ENCODE measurements at regions not wholly inside any gene's neighbourhood (a gene's known extent, or its start where the extent isn't known, plus 50 kb on each side); places are given as distances from the start of the nearest gene placed in this dataset.

- no peak for TF ChIP-seq CTCF (conservative IDR thresholded peaks at IDR 0.05)
- Mint-ChIP-seq H3K4me1 (no peaks in the 10 kb centered on the region), H3K4me3 (no peak overlapping the region), H3K36me3 (ENCODE audit: low read depth) (peaks cover 2% of the 10 kb centered on the region), H3K27me3 (ENCODE audit: low read depth) (no peaks in the 10 kb centered on the region), H3K27ac (ENCODE audit: unreplicated experiment) (no peak overlapping the region), H3K9me3 (peaks cover 6% of the 10 kb centered on the region)
- DNase-seq (ENCODE audit: low read depth, low spot score): no peak
These were observed 953.8 kb upstream of the ADGRL2 start for GRCh38 chr1:80846966-80847365.

- TF ChIP-seq CTCF (conservative IDR thresholded peaks at IDR 0.05): no peak
- no peak overlapping the region for H3K27ac Mint-ChIP-seq (ENCODE audit: unreplicated experiment)
- no peak for DNase-seq (ENCODE audit: low read depth, low spot score)
- no peaks in the 10 kb centered on the region for H3K4me1 Mint-ChIP-seq
- no peak overlapping the region for H3K4me3 Mint-ChIP-seq
- H3K27me3 Mint-ChIP-seq (ENCODE audit: low read depth): no peaks in the 10 kb centered on the region
- H3K36me3 Mint-ChIP-seq (ENCODE audit: low read depth): peaks cover 5% of the 10 kb centered on the region
- H3K9me3 Mint-ChIP-seq: peaks cover 12% of the 10 kb centered on the region
These were observed 957.9 kb upstream of the ADGRL2 start for GRCh38 chr1:80842796-80843195.

- no peak for DNase-seq (ENCODE audit: low read depth, low spot score)
- TF ChIP-seq CTCF (conservative IDR thresholded peaks at IDR 0.05): no peak
- Mint-ChIP-seq H3K27ac (ENCODE audit: unreplicated experiment) (no peak overlapping the region), H3K4me3 (no peak overlapping the region), H3K4me1 (no peaks in the 10 kb centered on the region), H3K9me3 (peaks cover 12% of the 10 kb centered on the region), H3K27me3 (ENCODE audit: low read depth) (no peaks in the 10 kb centered on the region), H3K36me3 (ENCODE audit: low read depth) (peaks cover 5% of the 10 kb centered on the region)
These were observed 959.5 kb upstream of the ADGRL2 start for GRCh38 chr1:80841261-80841660.

- Mint-ChIP-seq H3K27me3 (ENCODE audit: low read depth) (no peaks in the 10 kb centered on the region), H3K4me1 (no peaks in the 10 kb centered on the region), H3K27ac (ENCODE audit: unreplicated experiment) (no peak overlapping the region), H3K4me3 (no peak overlapping the region), H3K9me3 (peaks cover 6% of the 10 kb centered on the region), H3K36me3 (ENCODE audit: low read depth) (peaks cover 3% of the 10 kb centered on the region)
- DNase-seq (ENCODE audit: low read depth, low spot score): no peak
- TF ChIP-seq CTCF (conservative IDR thresholded peaks at IDR 0.05): no peak
These were observed 963.7 kb upstream of the ADGRL2 start for GRCh38 chr1:80837066-80837465.

- no peaks in the 10 kb centered on the region for H3K27me3 Mint-ChIP-seq (ENCODE audit: low read depth)
- TF ChIP-seq CTCF (conservative IDR thresholded peaks at IDR 0.05): no peak
These were observed 964.2 kb upstream of the ADGRL2 start for GRCh38 chr1:80836505-80836904.

GRCh38 chr1:80827666-80828065 lies 973.1 kb upstream of the ADGRL2 start:
- Mint-ChIP-seq H3K4me1 (no peaks in the 10 kb centered on the region), H3K36me3 (ENCODE audit: low read depth) (no peaks in the 10 kb centered on the region), H3K9me3 (peaks cover 5% of the 10 kb centered on the region)

More at GRCh38 chr1:80836505-80836904, 964.2 kb upstream of the ADGRL2 start:
- DNase-seq (ENCODE audit: low read depth, low spot score): no peak
- H3K9me3 Mint-ChIP-seq: peaks cover 3% of the 10 kb centered on the region
- no peaks in the 10 kb centered on the region for H3K36me3 Mint-ChIP-seq (ENCODE audit: low read depth)
- no peak overlapping the region for H3K27ac Mint-ChIP-seq (ENCODE audit: unreplicated experiment)
- H3K4me3 Mint-ChIP-seq: no peak overlapping the region
- no peaks in the 10 kb centered on the region for H3K4me1 Mint-ChIP-seq

More at GRCh38 chr1:80827666-80828065, 973.1 kb upstream of the ADGRL2 start:
- Mint-ChIP-seq H3K4me3 (no peak overlapping the region), H3K27me3 (ENCODE audit: low read depth) (no peaks in the 10 kb centered on the region), H3K27ac (ENCODE audit: unreplicated experiment) (no peak overlapping the region)
- DNase-seq (ENCODE audit: low read depth, low spot score): no peak
- TF ChIP-seq CTCF (conservative IDR thresholded peaks at IDR 0.05): no peak
